ENCODE measurements at regions not wholly inside any gene's neighbourhood (a gene's known extent, or its start where the extent isn't known, plus 50 kb on each side); places are given as distances from the start of the nearest gene placed in this dataset.
"Not testable (repeated sequence)": the region's sequence is repeated elsewhere in the genome, so short reads cannot be mapped to it uniquely, and the experiment has no call there.

DNA sequence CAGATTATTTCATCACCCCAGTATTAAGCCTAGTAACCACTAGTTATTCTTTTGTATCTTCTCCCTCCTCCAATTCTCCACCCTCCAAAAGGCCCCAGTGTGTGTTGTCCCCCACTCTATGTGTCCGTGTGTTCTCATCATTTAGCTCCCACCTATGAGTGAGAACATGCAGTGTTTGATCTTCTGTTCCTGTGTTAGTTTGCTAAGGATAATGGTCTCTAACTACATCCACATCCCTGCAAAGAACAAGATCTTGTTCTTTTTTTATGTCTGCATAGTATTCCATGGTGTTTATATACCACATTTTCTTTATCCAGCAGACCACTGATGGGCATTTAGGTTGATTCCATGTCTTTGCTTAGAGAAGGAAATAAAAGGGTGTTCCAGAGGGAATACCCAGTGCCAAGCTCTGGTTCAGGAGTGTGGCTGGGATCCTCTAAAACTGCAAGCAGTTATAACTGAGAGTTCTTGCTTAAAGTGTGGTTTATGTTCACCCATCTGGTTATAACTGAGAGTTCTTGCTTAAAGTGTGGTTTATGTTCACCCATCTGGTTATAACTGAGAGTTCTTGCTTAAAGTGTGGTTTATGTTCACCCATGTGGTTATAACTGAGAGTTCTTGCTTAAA lies 154.8 kb downstream of the SYT15 start:
- TF ChIP-seq CTCF (IDR thresholded peaks at IDR 0.05; ENCODE audit: poor library complexity, severe bottlenecking); EZH2 (IDR thresholded peaks at IDR 0.05; ENCODE audit: borderline replicate concordance, insufficient read depth, low read length, poor library complexity, severe bottlenecking); RAD21 (conservative IDR thresholded peaks at IDR 0.05); MXI1 (conservative IDR thresholded peaks at IDR 0.05; ENCODE audit: poor library complexity, severe bottlenecking): not testable (repeated sequence)
- TF ChIP-seq, protein P1, sequence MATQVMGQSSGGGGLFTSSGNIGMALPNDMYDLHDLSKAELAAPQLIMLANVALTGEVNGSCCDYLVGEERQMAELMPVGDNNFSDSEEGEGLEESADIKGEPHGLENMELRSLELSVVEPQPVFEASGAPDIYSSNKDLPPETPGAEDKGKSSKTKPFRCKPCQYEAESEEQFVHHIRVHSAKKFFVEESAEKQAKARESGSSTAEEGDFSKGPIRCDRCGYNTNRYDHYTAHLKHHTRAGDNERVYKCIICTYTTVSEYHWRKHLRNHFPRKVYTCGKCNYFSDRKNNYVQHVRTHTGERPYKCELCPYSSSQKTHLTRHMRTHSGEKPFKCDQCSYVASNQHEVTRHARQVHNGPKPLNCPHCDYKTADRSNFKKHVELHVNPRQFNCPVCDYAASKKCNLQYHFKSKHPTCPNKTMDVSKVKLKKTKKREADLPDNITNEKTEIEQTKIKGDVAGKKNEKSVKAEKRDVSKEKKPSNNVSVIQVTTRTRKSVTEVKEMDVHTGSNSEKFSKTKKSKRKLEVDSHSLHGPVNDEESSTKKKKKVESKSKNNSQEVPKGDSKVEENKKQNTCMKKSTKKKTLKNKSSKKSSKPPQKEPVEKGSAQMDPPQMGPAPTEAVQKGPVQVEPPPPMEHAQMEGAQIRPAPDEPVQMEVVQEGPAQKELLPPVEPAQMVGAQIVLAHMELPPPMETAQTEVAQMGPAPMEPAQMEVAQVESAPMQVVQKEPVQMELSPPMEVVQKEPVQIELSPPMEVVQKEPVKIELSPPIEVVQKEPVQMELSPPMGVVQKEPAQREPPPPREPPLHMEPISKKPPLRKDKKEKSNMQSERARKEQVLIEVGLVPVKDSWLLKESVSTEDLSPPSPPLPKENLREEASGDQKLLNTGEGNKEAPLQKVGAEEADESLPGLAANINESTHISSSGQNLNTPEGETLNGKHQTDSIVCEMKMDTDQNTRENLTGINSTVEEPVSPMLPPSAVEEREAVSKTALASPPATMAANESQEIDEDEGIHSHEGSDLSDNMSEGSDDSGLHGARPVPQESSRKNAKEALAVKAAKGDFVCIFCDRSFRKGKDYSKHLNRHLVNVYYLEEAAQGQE (IDR thresholded peaks at IDR 0.05; ENCODE audit: borderline replicate concordance) = not testable (repeated sequence)
